ENCODE measurements at regions not wholly inside any gene's neighbourhood (a gene's known extent, or its start where the extent isn't known, plus 50 kb on each side); places are given as distances from the start of the nearest gene placed in this dataset.

DNA sequence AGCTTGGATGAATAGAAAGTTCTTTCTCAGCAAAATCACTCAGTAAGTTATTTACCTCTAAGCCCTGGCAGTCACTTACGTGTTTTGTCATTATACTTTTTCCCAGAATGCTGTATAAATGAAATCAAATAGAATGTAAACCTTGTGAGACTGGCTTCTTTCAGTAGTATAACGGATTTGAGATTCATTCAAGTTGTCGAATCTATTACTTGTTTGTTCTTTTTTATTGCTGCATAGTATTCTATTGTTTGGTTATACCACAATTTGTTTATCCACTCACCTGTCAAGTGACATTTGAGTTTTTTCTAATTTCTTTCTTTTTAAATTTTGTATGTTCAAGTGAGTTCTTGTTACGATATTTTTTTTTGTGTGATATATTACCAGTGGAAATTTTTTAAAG is 381.6 kb downstream of the EDEM1 start:
- TF ChIP-seq, protein P1, sequence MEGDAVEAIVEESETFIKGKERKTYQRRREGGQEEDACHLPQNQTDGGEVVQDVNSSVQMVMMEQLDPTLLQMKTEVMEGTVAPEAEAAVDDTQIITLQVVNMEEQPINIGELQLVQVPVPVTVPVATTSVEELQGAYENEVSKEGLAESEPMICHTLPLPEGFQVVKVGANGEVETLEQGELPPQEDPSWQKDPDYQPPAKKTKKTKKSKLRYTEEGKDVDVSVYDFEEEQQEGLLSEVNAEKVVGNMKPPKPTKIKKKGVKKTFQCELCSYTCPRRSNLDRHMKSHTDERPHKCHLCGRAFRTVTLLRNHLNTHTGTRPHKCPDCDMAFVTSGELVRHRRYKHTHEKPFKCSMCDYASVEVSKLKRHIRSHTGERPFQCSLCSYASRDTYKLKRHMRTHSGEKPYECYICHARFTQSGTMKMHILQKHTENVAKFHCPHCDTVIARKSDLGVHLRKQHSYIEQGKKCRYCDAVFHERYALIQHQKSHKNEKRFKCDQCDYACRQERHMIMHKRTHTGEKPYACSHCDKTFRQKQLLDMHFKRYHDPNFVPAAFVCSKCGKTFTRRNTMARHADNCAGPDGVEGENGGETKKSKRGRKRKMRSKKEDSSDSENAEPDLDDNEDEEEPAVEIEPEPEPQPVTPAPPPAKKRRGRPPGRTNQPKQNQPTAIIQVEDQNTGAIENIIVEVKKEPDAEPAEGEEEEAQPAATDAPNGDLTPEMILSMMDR (IDR thresholded peaks at IDR 0.05), result no peak
- Histone ChIP-seq H3K36me3 (no peaks in the 10 kb centered on the region), H3K4me3 (no peak overlapping the region), H3K27ac (no peak overlapping the region), H3K4me1 (no peaks in the 10 kb centered on the region), H3K9me3 (no peaks in the 10 kb centered on the region), H3K27me3 (ENCODE audit: low read depth) (no peaks in the 10 kb centered on the region)
- no peak for ATAC-seq
- intact Hi-C loops (cut with DNase I), result no loop called here
- no peak for DNase-seq

DNA sequence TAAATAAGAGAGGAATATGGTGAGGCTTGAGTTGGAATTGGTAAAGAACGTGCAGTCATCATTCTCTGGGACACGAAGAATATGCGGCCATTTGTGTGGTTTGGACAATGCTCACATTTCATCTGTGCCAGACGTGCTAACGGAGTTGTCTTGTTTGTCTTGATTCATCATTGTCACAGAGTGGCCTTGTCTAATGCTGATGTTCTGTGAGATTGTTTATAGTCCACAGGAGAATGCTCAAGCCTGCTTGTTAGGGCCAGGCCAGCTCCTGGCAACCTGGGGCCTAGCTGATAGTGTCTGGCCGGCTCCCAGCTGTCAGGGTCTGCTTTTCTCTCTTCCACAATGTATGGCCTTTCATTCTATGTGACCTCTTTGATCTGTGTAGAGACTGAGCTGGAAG is 384.7 kb downstream of the EDEM1 start:
- ATAC-seq (peak in 1 of 2 donors; percentile 29), DNase-seq (no peak)
- no peak overlapping the region for H3K4me3 ChIP-seq
- intact Hi-C loops (cut with DNase I), result no loop called here
- H3K27me3 ChIP-seq (ENCODE audit: low read depth), result no peaks in the 10 kb centered on the region
- H3K4me1 ChIP-seq, result no peaks in the 10 kb centered on the region
- no peak overlapping the region for H3K27ac ChIP-seq
- H3K36me3 ChIP-seq, result no peaks in the 10 kb centered on the region
- TF ChIP-seq, protein P1 (IDR thresholded peaks at IDR 0.05), result no peak
- H3K9me3 ChIP-seq, result no peaks in the 10 kb centered on the region

DNA sequence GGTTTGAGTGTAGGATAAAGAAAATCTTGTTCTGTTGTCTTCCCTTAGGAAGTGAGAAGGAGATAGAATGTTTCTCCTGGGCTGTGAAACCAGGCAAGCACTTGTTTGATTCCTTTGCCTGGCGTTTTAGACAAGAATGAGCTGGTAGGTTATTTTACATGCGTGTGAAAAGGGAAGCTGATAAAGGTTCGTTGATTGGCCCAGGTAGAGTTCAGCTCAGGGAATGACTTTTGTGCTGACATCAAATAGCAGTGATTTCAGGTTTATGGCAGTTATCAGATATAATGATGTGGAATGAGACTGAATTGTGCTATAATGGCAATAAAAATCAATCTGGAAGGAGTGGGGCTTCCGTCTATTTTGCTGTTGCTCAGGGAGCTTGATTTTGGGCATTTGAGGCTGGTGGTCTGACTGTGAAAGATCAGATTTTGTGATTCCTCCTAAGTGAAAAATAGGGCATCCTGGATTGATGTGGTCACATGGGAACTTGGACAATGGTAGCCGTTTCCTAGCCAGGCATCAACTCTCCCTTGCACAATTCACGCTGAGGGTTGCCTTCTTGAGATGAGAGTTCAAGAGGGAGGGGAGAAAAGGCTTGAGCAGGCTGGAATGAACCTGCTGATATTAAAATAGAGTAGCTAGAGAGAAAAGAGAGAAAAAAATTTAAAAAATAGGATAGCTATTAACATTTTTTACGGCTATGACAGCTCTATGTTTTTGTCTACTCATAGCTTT is 388.9 kb downstream of the EDEM1 start:
- TF ChIP-seq, protein P1 (IDR thresholded peaks at IDR 0.05), result no peak
- DNase-seq (no peak), ATAC-seq (no peak)
- no peak overlapping the region for H3K27ac ChIP-seq
- no peaks in the 10 kb centered on the region for H3K27me3 ChIP-seq (ENCODE audit: low read depth)
- no peaks in the 10 kb centered on the region for H3K4me1 ChIP-seq
- intact Hi-C loops (cut with DNase I), result no loop called here
- H3K4me3 ChIP-seq, result no peak overlapping the region
- H3K36me3 ChIP-seq, result no peaks in the 10 kb centered on the region
- H3K9me3 ChIP-seq, result no peaks in the 10 kb centered on the region

DNA sequence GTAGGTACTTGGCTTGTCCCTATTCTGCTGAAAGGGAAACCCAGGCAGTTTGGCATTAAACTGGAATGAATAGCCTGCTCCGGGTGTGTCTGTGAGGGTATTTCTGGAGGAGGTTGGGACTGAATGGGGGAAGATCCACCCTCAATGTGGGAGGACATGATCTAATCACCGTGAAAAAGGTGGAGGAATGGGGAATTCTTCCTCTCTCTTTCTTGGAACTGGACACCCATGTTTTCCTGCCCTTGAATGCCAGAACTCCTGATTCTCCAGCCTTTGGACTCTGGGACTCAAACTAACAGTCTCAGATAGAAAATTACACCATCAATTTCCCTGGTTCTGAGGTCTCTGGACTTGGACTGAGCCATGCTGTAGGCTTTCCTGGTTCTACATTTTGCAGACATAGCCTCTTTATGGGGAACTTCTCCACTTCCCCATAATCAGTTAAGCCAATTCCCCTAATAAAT is 391.7 kb downstream of the EDEM1 start:
- Histone ChIP-seq H3K36me3 (no peaks in the 10 kb centered on the region), H3K9me3 (no peaks in the 10 kb centered on the region), H3K27me3 (ENCODE audit: low read depth) (no peaks in the 10 kb centered on the region), H3K27ac (no peak overlapping the region), H3K4me3 (no peak overlapping the region), H3K4me1 (no peaks in the 10 kb centered on the region)
- intact Hi-C loops (cut with DNase I), result no loop called here
- TF ChIP-seq, protein P1 (IDR thresholded peaks at IDR 0.05), result no peak
- no peak for ATAC-seq
- no peak for DNase-seq

DNA sequence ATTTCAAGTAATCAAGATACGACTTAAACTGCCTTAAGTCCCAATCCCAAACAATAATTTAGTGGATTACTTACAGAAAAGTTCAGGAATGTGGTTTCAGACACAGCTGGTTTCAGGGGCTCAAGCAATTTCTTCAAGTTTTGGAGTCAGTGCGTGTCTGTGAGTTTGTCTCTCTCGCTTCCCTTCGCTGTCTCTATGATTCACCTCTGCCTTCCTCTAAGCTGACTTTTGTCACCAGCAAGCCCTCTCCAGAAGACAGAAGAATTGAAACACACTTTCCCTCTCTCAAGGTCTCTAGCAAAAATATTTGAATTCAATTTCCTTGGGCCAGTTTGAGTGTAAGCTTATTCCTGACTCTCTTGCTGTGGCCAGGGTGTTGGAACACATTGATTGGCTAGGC is 392.4 kb downstream of the EDEM1 start:
- no peak for ATAC-seq
- TF ChIP-seq, protein P1 (IDR thresholded peaks at IDR 0.05), result no peak
- H3K27ac ChIP-seq, result no peak overlapping the region
- no peak overlapping the region for H3K4me3 ChIP-seq
- intact Hi-C loops (cut with DNase I), result no loop called here
- DNase-seq, result no peak
- H3K9me3 ChIP-seq, result no peaks in the 10 kb centered on the region
- H3K36me3 ChIP-seq, result no peaks in the 10 kb centered on the region
- H3K27me3 ChIP-seq (ENCODE audit: low read depth), result no peaks in the 10 kb centered on the region
- no peaks in the 10 kb centered on the region for H3K4me1 ChIP-seq
